NT2/D1 (cell line): ENCODE measurements at regions not wholly inside any gene's neighbourhood (a gene's known extent, or its start where the extent isn't known, plus 50 kb on each side); places are given as distances from the start of the nearest gene placed in this dataset.
"Not testable (repeated sequence)": the region's sequence is repeated elsewhere in the genome, so short reads cannot be mapped to it uniquely, and the experiment has no call there.

Experiments
- DNase-seq: peaks from one replicate; pipeline ENCODE4 v3.0.0-alpha.2; 2011; ENCODE audit warnings: low read depth, low spot score
- H3K27me3 ChIP-seq: 2 replicates; pipeline ENCODE4 v1.6.0; 2011; ENCODE audit warnings: mild to moderate bottlenecking; ENCODE audit not compliant: insufficient read length, insufficient read depth
- H3K36me3 ChIP-seq: 2 replicates; pipeline ENCODE4 v1.6.1; 2011; ENCODE audit warnings: mild to moderate bottlenecking, low read length, mixed read lengths; ENCODE audit not compliant: insufficient read depth, insufficient read length
- H3K4me1 ChIP-seq: 2 replicates; pipeline ENCODE4 v1.5.1; 2011; ENCODE audit not compliant: insufficient read depth, insufficient read length
- H3K4me3 ChIP-seq: 2 replicates; pipeline ENCODE4 v1.5.1; 2011; ENCODE audit warnings: low read depth; ENCODE audit not compliant: insufficient read length
- H3K9ac ChIP-seq: 2 replicates; pipeline ENCODE4 v1.6.0; 2011; ENCODE audit warnings: low read depth; ENCODE audit not compliant: insufficient read length
- H3K9me3 ChIP-seq: 2 replicates; pipeline ENCODE4 v1.5.1; 2011; ENCODE audit warnings: mild to moderate bottlenecking, low read length; ENCODE audit not compliant: insufficient read depth

DNA sequence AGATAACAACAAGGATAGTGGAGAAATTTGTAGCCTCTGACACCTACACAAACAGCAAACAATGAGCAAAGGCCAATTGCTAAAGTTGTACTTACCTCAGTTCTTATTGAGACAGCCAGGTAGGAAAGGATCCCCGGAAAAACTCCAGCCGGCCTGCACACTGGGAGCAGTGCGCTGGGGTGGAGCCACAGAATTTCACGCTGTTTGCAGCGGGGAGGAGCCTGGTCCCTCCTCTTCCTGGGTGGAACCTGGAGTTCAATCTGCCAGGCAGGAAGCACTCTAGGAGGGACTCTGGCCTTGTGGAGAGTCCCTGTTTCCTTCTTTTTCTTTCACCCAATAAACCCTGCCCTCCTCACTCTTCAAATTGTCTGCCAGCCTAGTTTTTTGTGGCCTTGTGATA, 382.6 kb upstream of the TGIF2LX start:
- not testable (repeated sequence) for H3K4me1 ChIP-seq, H3K4me3 ChIP-seq, H3K27me3 ChIP-seq, DNase-seq, H3K9ac ChIP-seq, H3K36me3 ChIP-seq, H3K9me3 ChIP-seq

GRCh38 chrX:89557146-89557545, 364.6 kb upstream of the TGIF2LX start:
- H3K27me3 ChIP-seq, H3K36me3 ChIP-seq, H3K9ac ChIP-seq, H3K9me3 ChIP-seq, H3K4me1 ChIP-seq, DNase-seq, H3K4me3 ChIP-seq: not testable (repeated sequence)

DNA sequence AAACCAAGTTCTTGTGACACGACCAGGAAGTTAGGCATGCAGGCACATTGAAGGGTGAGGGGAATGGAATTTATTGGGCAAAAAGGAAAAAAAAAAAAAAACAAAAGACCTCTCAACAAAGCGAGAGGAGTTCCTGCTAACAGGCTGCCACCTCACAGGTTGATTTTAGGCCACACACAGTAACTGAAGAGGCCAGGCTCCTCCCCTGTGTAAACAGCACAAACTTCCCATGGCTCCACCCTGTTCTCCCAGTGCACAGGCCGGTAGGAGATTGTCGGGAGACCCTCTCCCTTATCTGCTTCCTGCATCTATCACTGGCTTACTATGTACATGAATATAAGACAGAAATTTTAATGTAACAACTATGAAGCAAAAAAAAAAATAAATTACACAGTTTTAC, 359.6 kb upstream of the TGIF2LX start:
- H3K9me3 ChIP-seq, H3K4me3 ChIP-seq, H3K27me3 ChIP-seq, H3K9ac ChIP-seq, H3K36me3 ChIP-seq, H3K4me1 ChIP-seq, DNase-seq: not testable (repeated sequence)

GRCh38 chrX:89563107-89563506, 358.6 kb upstream of the TGIF2LX start:
- not testable (repeated sequence) for H3K36me3 ChIP-seq, H3K4me1 ChIP-seq, H3K4me3 ChIP-seq, H3K9me3 ChIP-seq, DNase-seq, H3K9ac ChIP-seq, H3K27me3 ChIP-seq

DNA sequence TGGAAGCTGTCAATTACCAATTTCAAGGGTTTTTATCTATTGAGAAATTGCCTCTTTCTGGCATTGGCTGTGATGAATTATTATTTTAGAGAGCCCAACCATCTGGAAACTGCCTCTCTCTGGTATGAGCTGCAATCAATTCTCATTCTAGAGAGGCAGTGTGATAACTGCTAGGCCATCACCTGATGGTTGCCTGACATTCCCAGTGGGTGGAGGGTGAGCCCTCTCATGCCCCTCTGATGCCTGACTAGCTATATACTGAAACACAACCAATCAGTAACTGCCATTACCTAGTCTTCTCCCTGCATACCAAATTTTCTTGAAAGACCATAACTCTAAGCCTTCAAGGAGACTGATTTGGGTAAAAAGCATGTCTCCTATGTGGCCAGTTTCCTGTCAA, 353.9 kb upstream of the TGIF2LX start:
- H3K27me3 ChIP-seq, H3K9ac ChIP-seq, H3K4me3 ChIP-seq, H3K36me3 ChIP-seq, H3K9me3 ChIP-seq, DNase-seq, H3K4me1 ChIP-seq: not testable (repeated sequence)

DNA sequence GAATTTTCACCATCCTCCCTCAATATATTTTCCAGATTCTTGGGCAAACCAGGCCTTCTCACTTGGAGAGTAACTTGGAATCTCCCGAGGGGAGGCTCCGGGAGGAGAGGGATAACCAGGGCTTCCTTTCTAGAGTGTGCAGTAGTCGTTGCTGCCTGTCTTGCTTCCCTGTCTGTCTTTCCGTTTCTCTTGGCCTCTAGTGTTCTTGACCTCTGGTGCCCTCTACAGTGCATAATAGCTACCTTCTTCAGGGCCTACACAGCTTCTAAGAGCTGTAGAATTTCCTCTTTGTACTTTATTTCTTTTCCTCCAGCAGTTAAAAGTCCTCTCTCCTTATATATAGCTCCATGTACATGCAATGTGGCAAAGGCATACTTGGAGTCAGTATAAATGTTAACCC, 339.8 kb upstream of the TGIF2LX start:
- not testable (repeated sequence) for DNase-seq, H3K4me1 ChIP-seq, H3K9me3 ChIP-seq, H3K4me3 ChIP-seq, H3K27me3 ChIP-seq, H3K9ac ChIP-seq, H3K36me3 ChIP-seq

DNA sequence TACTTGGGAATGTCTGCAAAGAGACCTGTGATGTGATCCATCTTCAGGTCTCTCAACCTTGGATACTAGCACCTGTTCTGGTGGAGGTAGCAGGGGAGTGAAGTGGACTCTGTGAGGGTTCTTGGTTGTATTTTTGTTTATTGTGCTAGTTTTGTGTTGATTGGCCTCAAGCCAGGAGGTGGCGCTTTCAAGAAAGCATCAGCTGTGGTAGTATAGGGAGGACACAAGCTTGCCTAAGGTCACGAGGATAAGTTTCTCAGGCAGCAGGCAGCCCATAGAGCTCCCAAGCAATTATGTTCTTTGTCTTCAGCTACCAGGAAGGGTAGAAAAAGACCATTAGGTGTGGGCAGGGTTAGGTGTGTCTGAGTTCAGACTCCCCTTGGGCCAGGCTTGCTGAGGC, 289.9 kb upstream of the TGIF2LX start:
- not testable (repeated sequence) for H3K9me3 ChIP-seq, H3K27me3 ChIP-seq, H3K9ac ChIP-seq, H3K36me3 ChIP-seq, H3K4me1 ChIP-seq, DNase-seq, H3K4me3 ChIP-seq

DNA sequence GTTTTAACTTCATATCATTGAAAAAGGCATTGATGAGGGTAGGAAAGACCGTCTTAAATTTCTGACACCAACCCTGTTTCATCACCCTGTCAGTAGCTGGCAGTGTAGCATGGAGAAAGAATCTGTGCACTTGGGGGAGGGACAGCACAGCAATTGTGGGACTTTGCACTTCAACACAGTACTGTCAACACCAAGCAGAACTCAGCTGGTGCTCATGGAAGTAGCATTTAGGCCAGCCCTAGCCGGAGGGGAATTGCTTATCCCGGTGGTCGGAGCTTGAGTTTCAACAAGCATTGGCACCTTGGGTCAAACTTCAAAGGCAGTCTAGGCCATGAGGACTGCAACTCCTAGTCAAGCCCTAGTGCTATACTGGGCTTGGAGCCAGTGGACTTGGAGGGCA, 285.8 kb upstream of the TGIF2LX start:
- not testable (repeated sequence) for H3K9ac ChIP-seq, H3K4me3 ChIP-seq, H3K27me3 ChIP-seq, H3K36me3 ChIP-seq, H3K9me3 ChIP-seq, H3K4me1 ChIP-seq, DNase-seq

GRCh38 chrX:89658662-89659061, 263.0 kb upstream of the TGIF2LX start:
- H3K9me3 ChIP-seq, H3K36me3 ChIP-seq: not testable (repeated sequence)

DNA sequence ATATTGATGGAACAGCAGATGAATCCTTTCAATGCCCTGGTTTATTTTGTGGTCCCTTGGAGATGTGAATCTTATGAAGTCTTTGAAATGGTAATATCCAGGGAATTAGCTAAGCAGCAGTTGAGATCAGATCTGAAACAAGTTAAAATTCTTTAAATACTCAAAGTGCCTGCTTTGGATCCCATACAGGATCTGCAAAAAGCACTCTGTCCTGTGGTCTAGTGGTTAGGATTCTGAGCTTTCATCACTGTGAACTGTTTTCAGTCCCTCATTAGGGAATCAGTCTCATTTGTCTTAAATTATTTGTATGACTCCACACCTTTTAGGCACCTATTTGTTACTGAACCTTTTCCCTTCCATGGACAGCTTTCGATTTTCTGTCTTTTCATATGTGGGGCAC, 215.2 kb upstream of the TGIF2LX start:
- not testable (repeated sequence) for H3K27me3 ChIP-seq, H3K36me3 ChIP-seq, H3K4me1 ChIP-seq, H3K4me3 ChIP-seq, H3K9ac ChIP-seq, H3K9me3 ChIP-seq
- DNase-seq, result peak; percentile 2

More at GRCh38 chrX:89658662-89659061, 263.0 kb upstream of the TGIF2LX start:
- not testable (repeated sequence) for H3K9ac ChIP-seq, H3K4me1 ChIP-seq, DNase-seq, H3K27me3 ChIP-seq, H3K4me3 ChIP-seq

DNA sequence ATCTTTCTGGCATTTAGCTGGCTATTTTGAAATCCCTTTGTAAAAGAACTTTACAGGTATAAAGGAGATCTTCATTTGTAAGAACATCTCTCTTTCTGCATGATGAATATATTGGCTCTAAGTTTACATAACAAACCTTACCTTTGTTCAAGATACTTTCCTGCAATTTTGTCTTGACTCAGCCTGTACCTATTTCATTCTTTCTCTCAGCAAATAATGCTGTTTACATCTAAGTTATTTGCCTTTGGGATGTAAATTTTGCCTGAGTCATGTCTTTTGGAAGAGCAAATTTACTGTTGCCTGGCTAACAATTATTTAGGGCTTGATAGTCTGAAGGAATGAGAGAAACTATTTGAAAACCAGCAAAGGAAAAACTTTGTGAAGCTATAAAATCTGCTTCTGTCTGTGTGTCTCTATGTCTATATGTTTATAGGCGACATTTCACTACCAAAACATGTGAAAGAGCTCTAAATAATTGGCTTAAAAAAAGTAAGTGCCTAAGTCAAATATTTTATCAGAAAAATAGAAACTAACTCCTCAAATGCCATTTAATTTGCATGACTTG, 214.3 kb upstream of the TGIF2LX start:
- H3K9ac ChIP-seq, H3K4me3 ChIP-seq, H3K36me3 ChIP-seq, DNase-seq, H3K4me1 ChIP-seq, H3K9me3 ChIP-seq, H3K27me3 ChIP-seq: not testable (repeated sequence)

GRCh38 chrX:89734367-89734766, 187.3 kb upstream of the TGIF2LX start:
- not testable (repeated sequence) for H3K4me1 ChIP-seq, H3K27me3 ChIP-seq, H3K4me3 ChIP-seq, H3K9ac ChIP-seq, DNase-seq, H3K9me3 ChIP-seq, H3K36me3 ChIP-seq

- H3K4me1 ChIP-seq, DNase-seq, H3K4me3 ChIP-seq, H3K36me3 ChIP-seq, H3K27me3 ChIP-seq, H3K9ac ChIP-seq, H3K9me3 ChIP-seq: not testable (repeated sequence)
These were observed 165.2 kb upstream of the TGIF2LX start for GRCh38 chrX:89756466-89756865.
